ENCODE measurements at regions not wholly inside any gene's neighbourhood (a gene's known extent, or its start where the extent isn't known, plus 50 kb on each side); places are given as distances from the start of the nearest gene placed in this dataset.

DNA sequence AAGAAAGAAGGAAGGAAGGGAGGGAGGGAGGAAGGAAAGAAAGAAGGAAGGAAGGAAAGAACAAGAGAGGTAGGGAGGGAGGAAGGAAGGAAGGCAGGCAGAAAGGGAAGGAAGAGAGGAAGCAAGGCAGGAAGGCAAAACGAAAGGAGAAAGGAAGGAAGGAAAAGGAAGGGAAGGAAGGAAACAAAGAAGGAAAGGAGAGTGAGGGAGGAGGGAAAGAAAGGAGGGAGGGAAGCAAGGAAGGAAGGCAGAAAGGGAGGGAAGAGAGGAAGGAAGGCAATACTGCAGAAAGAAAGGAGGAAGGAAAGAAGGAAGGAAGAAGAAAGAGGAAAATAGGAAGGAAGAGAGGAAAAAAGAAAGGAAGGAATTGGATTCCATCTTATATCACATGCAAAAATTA lies 1303.1 kb upstream of the TMEM132C start:
- TF ChIP-seq, protein P1, sequence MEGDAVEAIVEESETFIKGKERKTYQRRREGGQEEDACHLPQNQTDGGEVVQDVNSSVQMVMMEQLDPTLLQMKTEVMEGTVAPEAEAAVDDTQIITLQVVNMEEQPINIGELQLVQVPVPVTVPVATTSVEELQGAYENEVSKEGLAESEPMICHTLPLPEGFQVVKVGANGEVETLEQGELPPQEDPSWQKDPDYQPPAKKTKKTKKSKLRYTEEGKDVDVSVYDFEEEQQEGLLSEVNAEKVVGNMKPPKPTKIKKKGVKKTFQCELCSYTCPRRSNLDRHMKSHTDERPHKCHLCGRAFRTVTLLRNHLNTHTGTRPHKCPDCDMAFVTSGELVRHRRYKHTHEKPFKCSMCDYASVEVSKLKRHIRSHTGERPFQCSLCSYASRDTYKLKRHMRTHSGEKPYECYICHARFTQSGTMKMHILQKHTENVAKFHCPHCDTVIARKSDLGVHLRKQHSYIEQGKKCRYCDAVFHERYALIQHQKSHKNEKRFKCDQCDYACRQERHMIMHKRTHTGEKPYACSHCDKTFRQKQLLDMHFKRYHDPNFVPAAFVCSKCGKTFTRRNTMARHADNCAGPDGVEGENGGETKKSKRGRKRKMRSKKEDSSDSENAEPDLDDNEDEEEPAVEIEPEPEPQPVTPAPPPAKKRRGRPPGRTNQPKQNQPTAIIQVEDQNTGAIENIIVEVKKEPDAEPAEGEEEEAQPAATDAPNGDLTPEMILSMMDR (conservative IDR thresholded peaks at IDR 0.05): no peak
- no peak for TF ChIP-seq ZFX (IDR thresholded peaks at IDR 0.05)
